MM.1S (cell line): ENCODE measurements at regions not wholly inside any gene's neighbourhood (a gene's known extent, or its start where the extent isn't known, plus 50 kb on each side); places are given as distances from the start of the nearest gene placed in this dataset.

ENCODE experiments used
- DNase-seq: peaks from one replicate; pipeline ENCODE4 v3.0.0-alpha.2; 2015
- H2AFZ ChIP-seq: fragments of 300-600 bp; sonication (generic); 2 replicates; pipeline ENCODE4 v1.6.0; 2016; ENCODE audit warnings: antibody characterized with exemption, low read length
- H3F3A ChIP-seq: fragments of 300-600 bp; sonication (generic); 2 replicates; pipeline ENCODE4 v1.6.1; 2016; ENCODE audit warnings: mild to moderate bottlenecking, antibody characterized with exemption, low read length, moderate library complexity, mixed read lengths; ENCODE audit not compliant: insufficient read depth
- H3K27ac ChIP-seq: fragments of 300-600 bp; sonication (generic); 2 replicates; pipeline ENCODE4 v1.5.1; 2016; ENCODE audit warnings: mild to moderate bottlenecking, low read length
- H3K27me3 ChIP-seq: fragments of 300-600 bp; sonication (generic); replicated peaks from 2 replicates; pipeline ENCODE4 v1.6.0; 2016; ENCODE audit warnings: low read length; ENCODE audit not compliant: insufficient read depth
- H3K36me3 ChIP-seq: fragments of 300-600 bp; sonication (generic); replicated peaks from 2 replicates; pipeline ENCODE4 v1.6.1; 2016; ENCODE audit warnings: mild to moderate bottlenecking, low read length, mixed read lengths; ENCODE audit not compliant: insufficient read depth
- H3K4me1 ChIP-seq: fragments of 300-600 bp; sonication (generic); 2 replicates; pipeline ENCODE4 v1.6.1; 2016; ENCODE audit warnings: low read length, mixed read lengths
- H3K4me2 ChIP-seq: fragments of 300-600 bp; sonication (generic); 2 replicates; pipeline ENCODE4 v1.6.0; 2016; ENCODE audit warnings: low read depth, low read length
- H3K4me3 ChIP-seq: fragments of 300-600 bp; sonication (generic); 2 replicates; pipeline ENCODE4 v1.5.1; 2016; ENCODE audit warnings: low read length, mixed read lengths
- H3K79me2 ChIP-seq: fragments of 300-600 bp; sonication (generic); 2 replicates; pipeline ENCODE4 v1.6.1; 2016; ENCODE audit warnings: mixed run types, low read length, mixed read lengths
- H3K9ac ChIP-seq: fragments of 300-600 bp; sonication (generic); 2 replicates; pipeline ENCODE4 v1.6.1; 2016; ENCODE audit warnings: low read length, mixed read lengths
- H3K9me2 ChIP-seq: fragments of 300-600 bp; sonication (generic); replicated peaks from 2 replicates; pipeline ENCODE4 v1.6.1; 2016; ENCODE audit warnings: mild to moderate bottlenecking, low read length, mixed read lengths; ENCODE audit not compliant: insufficient read depth
- H3K9me3 ChIP-seq: fragments of 300-600 bp; sonication (generic); replicated peaks from 2 replicates; pipeline ENCODE4 v1.6.1; 2016; ENCODE audit warnings: mild to moderate bottlenecking, low read length, mixed read lengths; ENCODE audit not compliant: insufficient read depth
- H4K20me1 ChIP-seq: fragments of 300-600 bp; sonication (generic); 2 replicates; pipeline ENCODE4 v1.6.1; 2016; ENCODE audit warnings: mild to moderate bottlenecking, low read length, moderate library complexity, mixed read lengths; ENCODE audit not compliant: insufficient read depth
- EZH2 ChIP-seq: fragments of 300-600 bp; sonication (generic); optimal IDR thresholded peaks from 2 replicates; pipeline ENCODE3; 2017; ENCODE audit warnings: low read depth, mild to moderate bottlenecking, antibody characterized with exemption, low read length, mixed read lengths
- EZH2phosphoT487 ChIP-seq: fragments of 300-600 bp; sonication (generic); IDR thresholded peaks from 2 replicates; pipeline ENCODE4 v1.6.1; 2018; ENCODE audit warnings: antibody characterized with exemption, low read length
- TF ChIP-seq, protein P1 (sequence below): fragments of 300-600 bp; sonication (generic); IDR thresholded peaks from 2 replicates; pipeline ENCODE4 v1.5.1; 2016; ENCODE audit warnings: antibody characterized with exemption, low read length, mixed read lengths

DNA sequence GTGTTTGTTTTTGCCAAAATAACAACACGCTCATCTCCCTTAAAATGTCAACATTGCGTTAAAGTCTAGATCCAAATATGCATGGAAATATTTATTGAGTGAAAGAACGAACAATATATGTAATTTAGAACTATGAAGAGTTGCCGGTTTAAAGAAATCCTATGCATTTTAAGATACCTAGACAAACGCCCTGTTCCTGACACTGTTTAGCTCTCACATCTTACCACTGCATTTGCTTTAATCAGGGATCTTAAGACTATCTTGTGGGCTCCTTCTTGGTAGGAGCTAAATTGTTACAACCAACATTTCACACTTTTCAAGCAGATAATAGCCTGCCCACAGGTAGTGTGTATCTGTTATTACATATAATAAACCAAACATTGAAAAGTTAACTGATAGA is 96.6 kb upstream of the RPS6KA3 start:
- no peak overlapping the region for H3K4me3 ChIP-seq
- H3K79me2 ChIP-seq = no peaks in the 10 kb centered on the region
- H3K9me3 ChIP-seq = no peaks in the 10 kb centered on the region
- no peak for DNase-seq
- no peak overlapping the region for H3K27ac ChIP-seq
- H3K9ac ChIP-seq = no peak overlapping the region
- no peaks in the 10 kb centered on the region for H3K27me3 ChIP-seq
- H3K4me2 ChIP-seq = no peak overlapping the region
- no peaks in the 10 kb centered on the region for H3K36me3 ChIP-seq
- H4K20me1 ChIP-seq = no peaks in the 10 kb centered on the region
- TF ChIP-seq EZH2 (no peak), EZH2phosphoT487 (no peak)
- TF ChIP-seq, protein P1, sequence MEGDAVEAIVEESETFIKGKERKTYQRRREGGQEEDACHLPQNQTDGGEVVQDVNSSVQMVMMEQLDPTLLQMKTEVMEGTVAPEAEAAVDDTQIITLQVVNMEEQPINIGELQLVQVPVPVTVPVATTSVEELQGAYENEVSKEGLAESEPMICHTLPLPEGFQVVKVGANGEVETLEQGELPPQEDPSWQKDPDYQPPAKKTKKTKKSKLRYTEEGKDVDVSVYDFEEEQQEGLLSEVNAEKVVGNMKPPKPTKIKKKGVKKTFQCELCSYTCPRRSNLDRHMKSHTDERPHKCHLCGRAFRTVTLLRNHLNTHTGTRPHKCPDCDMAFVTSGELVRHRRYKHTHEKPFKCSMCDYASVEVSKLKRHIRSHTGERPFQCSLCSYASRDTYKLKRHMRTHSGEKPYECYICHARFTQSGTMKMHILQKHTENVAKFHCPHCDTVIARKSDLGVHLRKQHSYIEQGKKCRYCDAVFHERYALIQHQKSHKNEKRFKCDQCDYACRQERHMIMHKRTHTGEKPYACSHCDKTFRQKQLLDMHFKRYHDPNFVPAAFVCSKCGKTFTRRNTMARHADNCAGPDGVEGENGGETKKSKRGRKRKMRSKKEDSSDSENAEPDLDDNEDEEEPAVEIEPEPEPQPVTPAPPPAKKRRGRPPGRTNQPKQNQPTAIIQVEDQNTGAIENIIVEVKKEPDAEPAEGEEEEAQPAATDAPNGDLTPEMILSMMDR = no peak
- no peak overlapping the region for H2AFZ ChIP-seq
- H3F3A ChIP-seq = no peaks in the 10 kb centered on the region
- no peaks in the 10 kb centered on the region for H3K9me2 ChIP-seq
- no peaks in the 10 kb centered on the region for H3K4me1 ChIP-seq

- Histone ChIP-seq H4K20me1 (no peaks in the 10 kb centered on the region), H3K9me3 (no peaks in the 10 kb centered on the region), H2AFZ (no peak overlapping the region), H3K27me3 (no peaks in the 10 kb centered on the region), H3K4me2 (no peak overlapping the region), H3K9me2 (no peaks in the 10 kb centered on the region), H3K27ac (no peak overlapping the region), H3F3A (no peaks in the 10 kb centered on the region), H3K79me2 (no peaks in the 10 kb centered on the region), H3K36me3 (no peaks in the 10 kb centered on the region), H3K9ac (no peak overlapping the region), H3K4me1 (no peaks in the 10 kb centered on the region), H3K4me3 (no peak overlapping the region)
- TF ChIP-seq, protein P1 = no peak
- TF ChIP-seq EZH2phosphoT487 = no peak
- TF ChIP-seq EZH2 = no peak
- DNase-seq = no peak
Measured at GRCh38 chrX:20362268-20363267, 95.9 kb upstream of the RPS6KA3 start.

GRCh38 chrX:20361890-20362262 is 95.2 kb upstream of the RPS6KA3 start:
- Histone ChIP-seq H3K4me3 (no peak overlapping the region), H3K4me2 (no peak overlapping the region), H3K9ac (no peak overlapping the region), H2AFZ (no peak overlapping the region), H4K20me1 (no peaks in the 10 kb centered on the region), H3K36me3 (no peaks in the 10 kb centered on the region), H3K9me2 (no peaks in the 10 kb centered on the region), H3F3A (no peaks in the 10 kb centered on the region), H3K4me1 (no peaks in the 10 kb centered on the region), H3K27me3 (no peaks in the 10 kb centered on the region), H3K79me2 (no peaks in the 10 kb centered on the region), H3K27ac (no peak overlapping the region), H3K9me3 (no peaks in the 10 kb centered on the region)
- TF ChIP-seq EZH2phosphoT487 (no peak), EZH2 (no peak)
- TF ChIP-seq, protein P1 = no peak
- DNase-seq = no peak
